GM13977 (cell line): ENCODE measurements at regions not wholly inside any gene's neighbourhood (a gene's known extent, or its start where the extent isn't known, plus 50 kb on each side); places are given as distances from the start of the nearest gene placed in this dataset.

Source experiments
- DNase-seq: peaks from one replicate; pipeline ENCODE4 v3.0.0; 2012; ENCODE audit warnings: low spot score
- in situ Hi-C: fragments of 300-500 bp; cut with MboI; formaldehyde crosslinking; loops from one replicate; pipeline ENCODE4 v1.12.0; 2022; ENCODE audit warnings: low sequenced_read_pairs, low pct_unique_long_range_greater_than_20kb, mixed read lengths, inconsistent platforms; ENCODE audit not compliant: unreplicated experiment
- TF ChIP-seq, protein P1 (sequence below): IDR thresholded peaks from 2 replicates; pipeline ENCODE4 v1.5.1; 2012; ENCODE audit warnings: mild to moderate bottlenecking, control low read depth; ENCODE audit not compliant: insufficient read depth; ENCODE audit errors: extremely low read depth, missing control alignments

DNA sequence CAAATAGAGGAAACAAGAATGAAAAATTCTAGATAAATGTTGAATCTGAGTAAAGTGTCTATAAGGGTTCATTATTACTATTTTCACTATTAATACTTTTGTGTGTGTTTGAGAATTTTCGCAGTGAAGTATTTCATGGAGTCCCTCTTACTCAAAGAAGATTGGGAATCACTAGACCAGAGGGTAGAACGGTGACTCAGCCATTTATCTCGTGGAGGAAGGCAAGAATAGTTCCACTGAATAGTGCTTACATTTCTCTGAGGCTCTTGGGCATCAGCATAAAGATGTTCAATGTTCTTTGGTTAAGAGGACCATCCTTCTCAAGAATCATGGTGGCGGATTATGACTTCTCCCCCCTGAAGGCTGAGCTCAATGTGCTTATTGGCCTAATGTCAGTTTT lies 376.7 kb upstream of the ARID1B start:
- TF ChIP-seq, protein P1, sequence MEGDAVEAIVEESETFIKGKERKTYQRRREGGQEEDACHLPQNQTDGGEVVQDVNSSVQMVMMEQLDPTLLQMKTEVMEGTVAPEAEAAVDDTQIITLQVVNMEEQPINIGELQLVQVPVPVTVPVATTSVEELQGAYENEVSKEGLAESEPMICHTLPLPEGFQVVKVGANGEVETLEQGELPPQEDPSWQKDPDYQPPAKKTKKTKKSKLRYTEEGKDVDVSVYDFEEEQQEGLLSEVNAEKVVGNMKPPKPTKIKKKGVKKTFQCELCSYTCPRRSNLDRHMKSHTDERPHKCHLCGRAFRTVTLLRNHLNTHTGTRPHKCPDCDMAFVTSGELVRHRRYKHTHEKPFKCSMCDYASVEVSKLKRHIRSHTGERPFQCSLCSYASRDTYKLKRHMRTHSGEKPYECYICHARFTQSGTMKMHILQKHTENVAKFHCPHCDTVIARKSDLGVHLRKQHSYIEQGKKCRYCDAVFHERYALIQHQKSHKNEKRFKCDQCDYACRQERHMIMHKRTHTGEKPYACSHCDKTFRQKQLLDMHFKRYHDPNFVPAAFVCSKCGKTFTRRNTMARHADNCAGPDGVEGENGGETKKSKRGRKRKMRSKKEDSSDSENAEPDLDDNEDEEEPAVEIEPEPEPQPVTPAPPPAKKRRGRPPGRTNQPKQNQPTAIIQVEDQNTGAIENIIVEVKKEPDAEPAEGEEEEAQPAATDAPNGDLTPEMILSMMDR, result no peak
- DNase-seq, result no peak
- in situ Hi-C loops, result no loop called here

DNA sequence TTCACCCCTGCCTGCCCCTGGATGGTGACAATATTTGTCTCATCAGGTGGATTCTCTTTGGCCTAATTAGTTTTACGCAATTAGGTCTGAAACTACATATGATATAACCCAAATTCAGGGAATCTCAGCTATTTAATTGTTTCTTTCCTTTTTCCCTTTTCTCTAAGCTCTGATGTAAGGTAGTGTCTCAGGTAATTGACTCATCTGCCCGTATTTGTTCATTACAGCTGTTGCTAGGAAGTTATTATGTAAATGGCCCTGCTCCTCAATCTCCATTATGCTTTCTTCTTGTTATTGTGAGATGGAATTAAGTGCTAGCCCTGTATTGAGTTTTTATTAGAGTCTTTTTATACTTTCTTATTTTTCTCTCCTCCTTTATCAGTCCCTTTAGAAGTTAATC lies 378.2 kb upstream of the ARID1B start:
- DNase-seq, result no peak
- TF ChIP-seq, protein P1, result no peak
- in situ Hi-C loops, result no loop called here

DNA sequence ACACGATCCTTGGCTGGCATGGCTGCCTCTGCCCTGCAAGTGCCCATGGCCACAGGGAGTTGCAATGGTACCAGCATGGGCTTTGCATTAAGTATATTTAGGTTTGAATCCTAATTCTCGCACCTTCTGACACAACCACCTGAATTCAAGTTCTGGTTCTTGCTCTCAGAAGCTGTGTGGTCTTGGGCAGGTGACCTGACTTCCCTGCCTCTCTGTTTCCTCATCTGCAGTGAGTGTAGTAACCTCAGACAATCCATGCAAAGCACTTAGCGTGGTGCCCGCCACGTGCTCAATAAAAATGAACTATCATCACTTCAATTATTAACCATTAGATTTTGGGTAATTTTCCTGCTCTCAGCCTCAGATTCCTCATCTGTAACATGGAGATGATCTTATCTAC lies 378.8 kb upstream of the ARID1B start:
- no peak for DNase-seq
- in situ Hi-C loops, result no loop called here
- TF ChIP-seq, protein P1, result no peak

DNA sequence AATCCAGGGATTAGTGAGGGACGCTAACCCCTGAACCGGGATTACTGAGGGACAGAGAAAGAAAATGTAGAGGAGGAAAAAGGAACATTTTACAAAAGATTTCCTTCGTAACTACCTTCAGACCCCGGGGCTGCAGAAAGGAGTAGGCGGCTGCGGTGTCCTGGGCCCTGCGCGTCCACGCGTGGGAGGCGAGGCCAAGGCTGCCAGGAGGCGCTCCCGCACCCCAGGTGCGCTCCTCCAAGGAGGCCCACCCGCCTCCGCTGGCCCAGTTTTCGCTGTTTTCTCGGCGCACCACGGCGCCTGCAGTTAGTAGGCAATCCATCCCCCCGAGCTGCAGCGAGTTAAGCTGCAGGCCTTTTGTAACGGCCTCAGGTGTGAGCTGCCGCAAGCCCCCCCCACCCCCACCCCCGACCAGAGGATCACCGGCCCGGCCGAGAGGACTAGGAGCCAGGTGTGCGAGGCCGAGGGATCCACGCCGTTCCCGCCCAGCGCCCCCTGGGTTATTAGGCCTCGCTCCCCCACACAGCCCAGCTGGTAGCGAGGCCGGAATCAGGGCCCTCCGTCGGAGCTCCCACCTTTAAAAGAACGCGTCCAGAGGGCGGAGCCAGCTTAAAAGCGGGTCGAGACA lies 380.3 kb upstream of the ARID1B start:
- TF ChIP-seq, protein P1, result no peak
- DNase-seq, result no peak
- in situ Hi-C loops, result no loop called here

DNA sequence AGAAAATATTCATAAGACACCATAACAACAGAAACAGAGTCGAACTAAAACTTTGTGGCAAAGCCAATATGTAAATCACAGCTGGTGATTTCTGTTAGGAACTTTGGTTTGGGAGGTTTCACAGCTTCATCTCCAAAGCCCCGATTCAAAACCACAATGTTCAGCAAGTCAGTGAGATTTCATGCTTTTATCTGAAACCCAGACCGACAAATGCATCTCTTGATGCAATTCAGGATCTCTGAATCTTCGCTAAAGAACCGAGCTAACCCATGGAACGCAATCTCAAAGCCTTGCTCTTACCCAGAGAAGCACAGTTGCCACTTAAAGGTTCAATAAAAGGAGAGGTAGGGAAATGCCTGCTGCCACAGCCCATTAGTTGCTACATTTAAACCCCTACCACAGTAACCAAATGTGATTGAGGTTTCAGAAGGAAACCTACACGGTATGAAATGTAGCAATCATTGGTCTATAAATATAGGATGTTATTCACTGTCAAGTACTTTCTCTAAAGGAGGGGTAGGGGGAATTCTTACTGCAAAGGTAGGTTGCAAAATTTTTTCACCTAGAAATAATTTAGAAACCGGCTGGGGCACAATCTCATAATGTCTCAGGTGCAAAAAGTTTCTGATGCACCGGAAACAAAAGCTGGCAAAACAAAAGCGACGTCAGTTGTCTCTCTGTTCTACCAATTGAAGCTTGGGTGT lies 381.0 kb upstream of the ARID1B start:
- in situ Hi-C loops, result no loop called here
- TF ChIP-seq, protein P1, result no peak
- peak; percentile 72 for DNase-seq

DNA sequence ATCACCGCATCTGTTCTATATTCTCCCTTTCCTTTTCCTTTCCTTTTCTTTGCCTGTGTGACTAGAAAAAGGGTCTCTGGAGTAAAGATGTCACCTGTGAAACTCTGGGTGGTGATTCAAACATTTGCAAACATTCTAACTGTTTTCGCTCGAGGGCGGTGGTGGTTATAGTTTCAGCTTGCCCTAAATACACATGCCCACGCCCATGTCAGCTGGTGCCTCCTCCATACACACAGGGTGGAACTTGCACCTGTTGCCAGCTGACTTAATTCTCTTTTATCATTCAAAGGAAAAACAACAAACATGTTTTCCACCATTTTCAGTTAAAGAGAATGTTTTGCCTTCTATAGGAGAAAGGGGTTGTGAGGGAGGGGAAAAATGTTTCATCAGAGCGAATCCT lies 381.9 kb upstream of the ARID1B start:
- TF ChIP-seq, protein P1, result no peak
- in situ Hi-C loops, result no loop called here
- peak; percentile 44 for DNase-seq
